ENCODE measurements at regions not wholly inside any gene's neighbourhood (a gene's known extent, or its start where the extent isn't known, plus 50 kb on each side); places are given as distances from the start of the nearest gene placed in this dataset.

DNA sequence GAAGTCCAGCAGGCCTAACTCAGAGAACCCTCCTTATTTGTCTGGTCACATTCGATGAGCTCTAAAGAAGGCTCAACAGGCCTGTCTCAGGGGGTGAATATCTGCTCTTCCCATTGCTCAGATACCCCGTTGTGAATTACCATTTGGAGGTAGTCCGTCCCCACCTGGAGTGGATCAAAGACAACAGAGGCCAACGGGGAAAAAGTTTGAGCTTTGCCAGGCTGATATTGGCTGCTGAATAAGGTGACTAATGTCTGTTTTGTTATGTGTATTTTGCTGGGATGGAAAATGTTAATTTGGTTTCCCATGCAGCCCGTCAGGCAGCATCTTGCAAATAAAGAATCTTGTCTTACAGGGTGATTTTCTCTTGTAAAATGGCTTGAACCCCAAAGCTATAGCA, 69.2 kb upstream of the EPS8L3 start:
- Histone ChIP-seq H3K4me1 (no peaks in the 10 kb centered on the region), H3K27me3 (no peaks in the 10 kb centered on the region), H3K9me3 (no peaks in the 10 kb centered on the region), H3K4me3 (no peak overlapping the region), H3K36me3 (no peaks in the 10 kb centered on the region), H3K27ac (no peak overlapping the region)
- DNase-seq (ENCODE audit: low spot score in 2 of 2), result no peak
- TF ChIP-seq, protein P1, sequence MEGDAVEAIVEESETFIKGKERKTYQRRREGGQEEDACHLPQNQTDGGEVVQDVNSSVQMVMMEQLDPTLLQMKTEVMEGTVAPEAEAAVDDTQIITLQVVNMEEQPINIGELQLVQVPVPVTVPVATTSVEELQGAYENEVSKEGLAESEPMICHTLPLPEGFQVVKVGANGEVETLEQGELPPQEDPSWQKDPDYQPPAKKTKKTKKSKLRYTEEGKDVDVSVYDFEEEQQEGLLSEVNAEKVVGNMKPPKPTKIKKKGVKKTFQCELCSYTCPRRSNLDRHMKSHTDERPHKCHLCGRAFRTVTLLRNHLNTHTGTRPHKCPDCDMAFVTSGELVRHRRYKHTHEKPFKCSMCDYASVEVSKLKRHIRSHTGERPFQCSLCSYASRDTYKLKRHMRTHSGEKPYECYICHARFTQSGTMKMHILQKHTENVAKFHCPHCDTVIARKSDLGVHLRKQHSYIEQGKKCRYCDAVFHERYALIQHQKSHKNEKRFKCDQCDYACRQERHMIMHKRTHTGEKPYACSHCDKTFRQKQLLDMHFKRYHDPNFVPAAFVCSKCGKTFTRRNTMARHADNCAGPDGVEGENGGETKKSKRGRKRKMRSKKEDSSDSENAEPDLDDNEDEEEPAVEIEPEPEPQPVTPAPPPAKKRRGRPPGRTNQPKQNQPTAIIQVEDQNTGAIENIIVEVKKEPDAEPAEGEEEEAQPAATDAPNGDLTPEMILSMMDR (IDR thresholded peaks at IDR 0.05), result no peak
- TF ChIP-seq EP300 (IDR thresholded peaks at IDR 0.05) (no peak), POLR2AphosphoS5 (IDR thresholded peaks at IDR 0.05) (no peak), POLR2A (IDR thresholded peaks at IDR 0.05) (no peak)
- 73% methylated on average over 5 of the region's 5 CpGs for WGBS

DNA sequence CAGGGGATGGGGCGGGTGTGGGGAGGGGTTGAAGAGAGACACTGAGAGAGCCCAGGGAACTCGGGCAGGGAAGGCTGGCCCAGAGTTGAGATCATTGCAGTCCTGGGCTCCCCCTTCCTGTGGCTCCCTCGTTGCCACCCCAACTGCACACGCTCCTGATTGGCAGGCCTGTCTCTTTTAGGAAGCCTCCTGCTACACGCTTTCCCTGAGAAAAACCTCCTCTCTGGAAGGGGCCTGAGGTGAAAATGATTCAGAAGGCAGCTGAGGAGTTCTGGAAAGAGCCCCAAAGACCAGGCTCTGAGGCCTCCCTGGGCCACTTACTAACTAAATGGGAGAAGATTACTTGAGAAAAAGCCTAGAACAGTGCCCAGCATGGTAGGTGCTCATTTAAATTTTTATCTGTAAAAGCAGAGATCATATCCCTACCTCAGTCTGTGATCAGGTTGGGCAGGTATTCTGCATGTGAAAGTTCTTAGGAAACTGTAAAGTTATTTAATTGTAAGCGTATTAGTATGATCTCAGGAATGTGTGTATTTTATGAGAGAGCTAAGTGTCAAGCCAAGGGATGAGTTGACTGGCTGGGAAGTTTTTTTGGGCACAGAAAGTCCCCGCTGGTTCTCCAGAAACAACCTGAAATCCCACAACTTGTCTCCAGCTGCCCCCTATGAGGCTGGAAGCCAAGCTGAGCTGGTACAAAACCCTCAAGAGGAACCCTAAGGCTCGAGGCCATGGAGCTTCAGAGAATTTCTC, 65.2 kb upstream of the EPS8L3 start:
- H3K9me3 ChIP-seq, result no peaks in the 10 kb centered on the region
- H3K4me1 ChIP-seq, result peaks cover 10% of the 10 kb centered on the region
- TF ChIP-seq, protein P1 (IDR thresholded peaks at IDR 0.05), result no peak
- TF ChIP-seq POLR2A (IDR thresholded peaks at IDR 0.05), result no peak
- TF ChIP-seq EP300 (IDR thresholded peaks at IDR 0.05), result no peak
- TF ChIP-seq POLR2AphosphoS5 (IDR thresholded peaks at IDR 0.05), result no peak
- WGBS, result 79% methylated on average over 8 of the region's 8 CpGs
- no peaks in the 10 kb centered on the region for H3K36me3 ChIP-seq
- H3K27ac ChIP-seq, result no peak overlapping the region
- DNase-seq (ENCODE audit: low spot score in 2 of 2), result no peak
- H3K4me3 ChIP-seq, result no peak overlapping the region
- no peaks in the 10 kb centered on the region for H3K27me3 ChIP-seq

DNA sequence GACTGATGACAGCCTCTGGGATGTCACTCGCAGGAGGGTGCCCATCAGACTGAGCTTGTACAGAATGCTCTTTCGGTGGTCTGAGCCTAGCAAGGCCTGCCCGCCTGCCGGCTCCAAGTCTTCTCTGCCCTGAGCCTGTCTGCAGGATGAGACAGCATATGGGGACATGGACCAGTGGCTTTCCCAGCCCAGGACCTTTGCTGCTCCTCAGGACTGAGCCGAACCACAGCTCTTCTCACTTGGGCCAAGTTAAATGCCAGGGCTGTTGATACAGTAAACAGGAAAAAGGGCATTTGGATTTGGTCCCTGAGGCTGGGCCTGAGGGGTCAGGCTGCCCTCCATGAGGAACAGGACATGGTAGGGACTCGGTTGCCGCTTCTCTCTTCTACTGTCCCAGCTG, 64.3 kb upstream of the EPS8L3 start:
- Histone ChIP-seq H3K36me3 (no peaks in the 10 kb centered on the region), H3K9me3 (no peaks in the 10 kb centered on the region), H3K27ac (no peak overlapping the region), H3K27me3 (no peaks in the 10 kb centered on the region), H3K4me1 (peaks cover 19% of the 10 kb centered on the region), H3K4me3 (no peak overlapping the region)
- no peak for DNase-seq (ENCODE audit: low spot score in 2 of 2)
- 90% methylated on average over 7 of the region's 7 CpGs for WGBS
- TF ChIP-seq POLR2A (IDR thresholded peaks at IDR 0.05), result no peak
- no peak for TF ChIP-seq POLR2AphosphoS5 (IDR thresholded peaks at IDR 0.05)
- TF ChIP-seq, protein P1 (IDR thresholded peaks at IDR 0.05), result no peak
- TF ChIP-seq EP300 (IDR thresholded peaks at IDR 0.05), result no peak

DNA sequence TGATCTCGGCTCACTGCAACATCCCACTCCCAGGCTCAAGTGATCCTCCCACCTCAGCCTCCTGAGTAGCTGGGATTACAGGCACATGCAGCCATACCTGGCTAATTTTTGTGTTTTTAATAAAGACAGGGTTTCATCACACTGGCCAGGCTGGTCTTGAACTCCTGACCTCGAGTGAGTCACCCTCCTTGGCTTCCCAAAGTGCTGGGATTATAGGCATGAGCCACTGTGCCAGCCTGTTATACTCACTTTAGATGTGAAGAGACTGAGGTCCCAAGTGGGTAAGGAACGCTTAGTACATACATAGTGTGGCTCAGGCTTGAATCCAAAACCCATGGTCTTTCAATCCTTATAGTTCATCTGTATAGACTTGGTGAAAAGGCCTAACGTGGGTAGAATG, 63.7 kb upstream of the EPS8L3 start:
- H3K4me1 ChIP-seq, result peaks cover 19% of the 10 kb centered on the region
- H3K9me3 ChIP-seq, result no peaks in the 10 kb centered on the region
- no peak overlapping the region for H3K4me3 ChIP-seq
- H3K27ac ChIP-seq, result no peak overlapping the region
- WGBS, result 65% methylated on average over 4 of the region's 4 CpGs
- DNase-seq (ENCODE audit: low spot score in 2 of 2), result no peak
- no peaks in the 10 kb centered on the region for H3K36me3 ChIP-seq
- TF ChIP-seq POLR2AphosphoS5 (IDR thresholded peaks at IDR 0.05) (no peak), POLR2A (IDR thresholded peaks at IDR 0.05) (no peak), EP300 (IDR thresholded peaks at IDR 0.05) (no peak)
- TF ChIP-seq, protein P1 (IDR thresholded peaks at IDR 0.05), result no peak
- no peaks in the 10 kb centered on the region for H3K27me3 ChIP-seq

DNA sequence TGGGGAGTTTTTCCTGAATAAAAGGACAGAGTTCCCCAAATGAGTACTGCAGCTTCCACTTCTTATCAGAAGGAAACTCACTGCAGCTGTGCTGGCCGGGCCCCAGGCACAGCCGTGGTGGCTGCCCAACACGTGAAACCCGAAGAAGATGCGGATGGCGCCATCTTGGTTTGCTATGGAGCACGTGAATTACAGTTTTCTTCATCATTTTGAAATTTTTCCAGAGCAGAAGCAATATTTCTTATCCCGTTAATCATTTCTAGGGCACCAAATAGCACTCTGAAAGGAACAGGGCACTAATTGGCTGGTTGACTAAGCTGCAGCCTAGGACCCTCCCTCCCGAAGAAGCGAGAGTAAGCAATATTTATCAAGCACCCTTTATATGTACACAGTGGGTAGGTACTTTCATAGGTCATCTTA, 63.2 kb upstream of the EPS8L3 start:
- no peaks in the 10 kb centered on the region for H3K9me3 ChIP-seq
- DNase-seq (ENCODE audit: low spot score in 2 of 2), result no peak
- H3K27ac ChIP-seq, result no peak overlapping the region
- WGBS, result 77% methylated on average over 10 of the region's 10 CpGs
- no peaks in the 10 kb centered on the region for H3K36me3 ChIP-seq
- H3K27me3 ChIP-seq, result no peaks in the 10 kb centered on the region
- H3K4me1 ChIP-seq, result peaks cover 21% of the 10 kb centered on the region
- H3K4me3 ChIP-seq, result no peak overlapping the region
- TF ChIP-seq POLR2A (IDR thresholded peaks at IDR 0.05) (no peak), POLR2AphosphoS5 (IDR thresholded peaks at IDR 0.05) (no peak), EP300 (IDR thresholded peaks at IDR 0.05) (no peak)
- TF ChIP-seq, protein P1 (IDR thresholded peaks at IDR 0.05), result no peak
